Stimulated activated CD8-positive, alpha-beta memory T cell treated with anti-CD3 and anti-CD28 coated beads, Interleukin-7, amount 100 ng/mL, for 4 hours (primary cell): ENCODE measurements at regions not wholly inside any gene's neighbourhood (a gene's known extent, or its start where the extent isn't known, plus 50 kb on each side); places are given as distances from the start of the nearest gene placed in this dataset.
"Not testable (repeated sequence)": the region's sequence is repeated elsewhere in the genome, so short reads cannot be mapped to it uniquely, and the experiment has no call there.

ENCODE experiments used
- DNase-seq, 2 donors: peaks; one replicate each; pipeline ENCODE4 v3.0.0-alpha.2; 2020; ENCODE audit warnings: low read depth in 2 of 2

DNA sequence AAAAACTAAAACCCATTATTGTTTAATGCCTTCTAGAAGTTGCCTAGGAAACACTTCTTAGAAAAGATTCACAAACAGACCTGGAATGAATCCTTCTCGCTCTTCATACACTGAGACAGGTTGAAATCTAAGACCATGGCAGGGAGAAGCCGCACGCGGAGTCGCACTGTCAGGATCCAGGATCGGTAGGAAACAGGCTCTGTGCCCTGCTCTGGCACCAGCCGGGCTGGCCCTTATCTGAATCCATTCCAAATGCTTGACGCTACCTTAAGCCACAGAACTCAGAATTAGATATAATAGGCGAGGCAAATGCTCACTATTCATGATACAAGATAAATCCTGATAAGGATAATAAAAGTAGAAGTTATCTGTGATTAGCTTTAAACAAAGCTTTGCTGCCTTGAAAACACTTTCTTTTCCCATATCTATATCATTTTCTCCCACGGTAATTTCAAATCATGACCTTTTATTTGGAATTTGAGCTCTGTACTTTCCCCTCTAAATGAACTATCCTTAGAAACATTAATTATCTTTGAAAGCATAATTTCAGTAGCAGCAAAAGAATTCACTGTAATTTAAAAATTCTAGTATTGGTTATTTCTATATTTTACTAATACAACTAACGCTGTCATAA, 385.6 kb downstream of the IRS2 start:
- DNase-seq = no peak

DNA sequence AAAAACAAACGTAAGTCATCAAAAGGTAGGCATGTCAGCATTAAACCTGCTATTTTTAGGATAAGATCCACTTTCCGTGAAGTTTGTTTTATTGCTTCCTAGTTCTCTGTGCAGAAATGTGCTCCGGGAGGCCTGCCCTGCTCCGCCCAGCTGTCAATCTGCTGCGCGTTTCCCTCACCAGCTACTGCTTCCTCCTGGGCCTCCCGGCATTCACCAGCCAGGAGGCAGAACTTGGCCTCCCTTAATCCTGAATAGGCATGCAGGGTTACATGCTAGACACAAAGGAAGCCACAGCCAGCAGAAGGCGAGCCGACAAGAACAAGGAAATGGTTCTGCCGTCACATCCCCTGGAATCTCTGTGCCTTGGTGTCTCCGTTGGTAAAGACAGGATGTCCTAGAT, 386.2 kb downstream of the IRS2 start:
- no peak for DNase-seq

- DNase-seq = not testable (repeated sequence)
Observed at GRCh38 chr13:109398071-109398470, 388.3 kb downstream of the IRS2 start.

DNA sequence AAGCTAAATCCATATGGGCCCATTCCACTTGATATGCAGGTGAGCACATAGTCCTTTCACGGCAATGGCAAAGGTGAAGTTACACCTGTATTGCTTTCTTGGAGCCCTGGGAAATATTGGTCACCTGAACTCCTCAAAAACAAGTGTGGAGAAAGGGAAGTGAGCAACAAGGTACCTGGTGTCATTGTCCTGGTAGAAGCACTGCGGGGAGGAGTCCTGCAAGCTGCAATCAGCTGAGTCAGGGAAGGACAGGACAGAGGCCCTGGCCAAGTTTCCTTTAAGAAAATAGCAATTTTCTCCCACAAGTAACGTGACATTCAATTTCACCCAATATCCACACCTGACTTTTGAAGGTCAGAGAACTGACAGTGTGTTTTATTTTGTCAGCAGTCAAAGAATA, 389.1 kb downstream of the IRS2 start:
- no peak for DNase-seq

DNA sequence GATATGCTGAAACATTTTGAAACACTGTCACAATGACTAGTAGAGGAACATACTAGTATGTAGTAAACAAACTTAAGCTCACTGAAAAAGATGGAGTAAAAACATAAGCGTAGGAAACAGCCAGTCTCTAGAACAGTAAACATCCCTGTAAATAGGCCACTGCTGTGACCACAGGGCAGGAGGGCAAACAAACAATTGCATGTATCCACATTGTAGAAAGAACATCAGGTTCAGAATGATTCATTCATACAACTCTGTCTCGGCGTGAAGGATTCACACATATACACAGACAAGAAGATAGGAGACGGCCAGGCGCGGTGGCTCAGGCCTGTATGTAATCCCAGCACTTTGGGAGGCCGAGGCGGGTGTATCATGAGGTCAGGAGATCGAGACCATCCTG, 390.1 kb downstream of the IRS2 start:
- no peak for DNase-seq

GRCh38 chr13:109395014-109395413, 391.4 kb downstream of the IRS2 start:
- DNase-seq = no peak

GRCh38 chr13:109394311-109394988, 391.9 kb downstream of the IRS2 start:
- DNase-seq = no peak

DNA sequence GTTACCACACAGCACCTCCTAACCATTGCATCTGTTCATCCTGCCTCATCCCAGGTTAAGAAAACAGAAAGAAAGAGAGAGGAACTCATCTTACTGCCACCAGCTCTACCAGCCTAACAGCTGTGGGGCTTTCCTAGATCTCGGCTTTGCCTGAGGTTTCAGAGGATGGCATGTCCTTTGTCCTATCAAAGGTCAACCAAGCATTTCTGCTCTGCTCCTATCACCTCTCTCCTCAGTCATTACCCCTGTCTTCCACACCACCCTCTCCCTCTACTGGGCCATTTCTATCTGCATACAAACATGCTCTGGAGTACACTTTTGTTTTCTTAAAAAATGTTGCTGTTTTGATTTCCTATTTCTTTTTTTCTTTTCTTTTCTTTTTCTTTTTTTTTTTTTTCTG, 393.3 kb downstream of the IRS2 start:
- DNase-seq = no peak

DNA sequence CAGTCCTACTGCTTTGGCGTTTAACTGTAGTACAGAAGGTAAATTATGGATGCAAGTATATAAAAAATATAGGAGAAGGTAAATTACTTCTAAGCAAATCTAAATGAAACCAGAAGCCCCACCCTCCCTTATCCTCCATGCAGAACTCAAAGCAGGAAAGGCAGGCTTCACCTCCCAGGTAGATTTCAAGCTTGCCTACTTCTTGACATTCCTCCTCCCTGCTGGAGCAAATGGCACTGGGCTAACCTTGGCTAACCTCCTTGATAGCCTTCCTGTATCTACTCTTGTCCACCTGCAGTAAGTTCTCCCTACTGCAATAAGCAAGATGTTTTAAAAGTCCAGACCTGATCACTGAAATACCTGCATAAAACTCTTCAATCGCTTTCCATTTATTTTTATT, 396.0 kb downstream of the IRS2 start:
- no peak for DNase-seq

DNA sequence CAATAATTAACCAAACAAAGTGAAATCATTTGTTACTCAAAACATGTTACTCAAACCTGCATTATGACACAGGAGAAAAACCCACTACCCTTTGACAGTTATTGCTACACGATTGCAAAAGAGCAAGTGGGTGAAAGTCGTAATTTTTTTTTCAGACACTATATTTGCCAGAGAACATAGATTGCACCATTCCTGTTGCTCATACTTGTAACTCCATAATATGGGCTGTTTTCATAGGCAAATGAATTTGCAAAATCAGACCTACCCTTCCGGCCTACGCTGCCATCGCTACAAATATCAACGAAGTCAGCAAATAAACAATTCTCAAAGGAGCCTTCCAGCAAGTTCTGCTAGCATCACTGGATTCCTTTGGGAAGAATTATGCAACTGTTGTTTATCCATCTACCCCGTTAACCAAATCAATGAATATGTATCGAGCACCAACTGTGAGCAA, 396.5 kb downstream of the IRS2 start:
- no peak for DNase-seq

GRCh38 chr13:109389456-109389855, 396.9 kb downstream of the IRS2 start:
- no peak for DNase-seq

DNA sequence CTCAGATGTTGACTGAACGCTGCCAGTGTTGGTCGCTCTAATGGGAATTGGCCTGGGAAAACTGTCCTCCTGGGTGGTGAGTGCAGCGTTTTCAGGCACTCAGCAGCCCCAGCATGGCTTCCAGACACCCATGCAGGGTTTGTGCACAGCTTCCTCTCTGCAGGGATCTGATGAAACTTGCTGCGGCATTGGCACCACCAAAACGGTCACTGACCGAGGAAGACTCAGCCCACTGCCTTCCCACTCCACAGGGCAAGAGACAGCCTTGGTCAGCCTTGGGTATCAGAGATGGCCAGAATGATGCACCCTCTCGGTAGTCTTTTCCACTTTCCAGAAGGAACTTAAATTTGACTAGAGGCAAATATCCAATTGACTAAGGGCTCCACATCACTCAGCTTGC, 398.9 kb downstream of the IRS2 start:
- no peak for DNase-seq

GRCh38 chr13:109385242-109385560, 401.2 kb downstream of the IRS2 start:
- DNase-seq = no peak

DNA sequence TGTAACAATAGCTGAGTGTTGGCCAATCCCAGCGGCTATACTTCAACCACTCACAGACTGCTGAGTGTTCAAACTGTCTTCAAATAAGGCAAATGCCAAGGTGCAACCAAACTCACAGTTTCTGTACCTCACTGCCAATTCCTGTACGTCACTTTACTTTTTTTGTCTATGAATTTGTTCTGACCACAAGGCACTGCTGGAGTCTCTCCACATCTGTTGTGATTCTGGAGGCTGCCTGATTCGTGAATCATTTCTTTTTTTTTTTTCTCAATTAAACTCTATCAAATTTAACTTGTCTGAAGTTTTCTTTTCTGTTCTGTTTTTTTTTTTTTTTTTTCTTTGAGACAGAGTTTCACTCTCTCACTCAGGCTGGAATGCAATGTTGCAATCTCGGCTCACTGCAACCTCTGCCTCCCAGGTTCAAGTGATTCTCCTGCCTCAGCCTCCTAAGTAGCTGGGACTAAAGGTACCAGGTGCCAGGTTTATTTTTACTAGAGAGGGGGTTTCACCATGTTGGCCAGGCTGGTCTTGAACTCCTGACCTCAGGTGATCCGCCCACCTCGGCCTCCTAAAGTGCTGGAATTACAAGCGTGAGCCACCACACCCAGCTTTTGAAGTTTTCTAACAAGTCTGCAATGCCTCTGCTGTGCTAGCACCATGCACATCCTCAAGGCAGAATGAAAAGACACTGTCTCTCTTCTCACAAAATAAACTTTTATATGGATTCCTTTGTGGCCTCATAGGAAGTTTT, 401.7 kb downstream of the IRS2 start:
- no peak for DNase-seq

- no peak for DNase-seq
Observed at GRCh38 chr13:109383683-109384082, 402.7 kb downstream of the IRS2 start.

DNA sequence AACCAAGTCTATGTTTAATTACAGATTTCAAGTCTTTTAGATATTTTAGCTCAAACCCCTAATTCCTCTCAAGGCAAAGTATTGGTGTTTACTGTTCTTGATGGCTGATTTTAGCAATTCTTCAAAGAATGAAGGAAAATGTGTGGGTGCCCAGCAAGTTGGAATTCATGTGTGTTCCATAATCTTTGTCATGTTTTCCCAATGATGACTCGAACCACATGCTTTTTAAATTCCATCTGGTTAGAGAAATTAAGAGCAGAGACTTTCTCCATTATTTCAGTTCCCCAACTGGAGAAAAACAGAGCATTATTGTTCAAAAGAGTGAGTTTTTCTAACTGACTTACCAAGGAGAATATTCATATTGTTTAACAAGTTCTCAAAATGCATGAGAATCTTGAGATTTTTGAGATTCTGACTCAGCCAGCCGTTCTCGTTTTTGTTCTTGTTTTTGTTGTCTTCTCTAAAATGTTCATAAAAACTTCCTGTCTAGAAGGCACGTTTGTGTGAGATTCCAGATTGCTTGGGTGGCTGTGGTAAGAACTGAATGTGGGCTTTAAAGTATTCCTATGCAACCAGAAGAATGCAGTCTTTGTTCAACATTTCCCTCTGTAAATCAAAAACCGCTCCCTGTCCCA, 404.7 kb downstream of the IRS2 start:
- no peak for DNase-seq

GRCh38 chr13:109380457-109380856, 405.9 kb downstream of the IRS2 start:
- DNase-seq = no peak

GRCh38 chr13:109379930-109380329, 406.5 kb downstream of the IRS2 start:
- DNase-seq = no peak

DNA sequence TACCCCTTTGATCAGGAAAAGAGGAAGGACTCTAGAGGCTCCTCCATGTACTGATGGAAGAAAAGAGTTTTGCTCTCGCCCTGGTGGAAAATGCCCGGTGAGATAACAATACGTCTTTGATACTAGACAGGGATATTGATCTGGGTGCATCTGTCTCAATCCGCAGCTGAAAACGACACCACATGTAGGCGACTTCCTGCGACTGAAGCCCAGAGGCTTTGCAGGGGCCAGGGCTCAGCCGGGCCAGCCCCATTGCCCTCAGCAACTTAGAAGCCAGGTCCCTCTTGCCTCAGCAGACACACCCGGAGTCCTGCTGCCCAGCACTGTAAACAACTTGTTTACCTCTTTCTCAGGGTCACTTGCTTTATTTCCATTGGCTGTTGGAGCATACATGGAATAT, 409.4 kb downstream of the IRS2 start:
- no peak for DNase-seq

GRCh38 chr13:109374609-109375200, 411.7 kb downstream of the IRS2 start:
- no peak for DNase-seq

DNA sequence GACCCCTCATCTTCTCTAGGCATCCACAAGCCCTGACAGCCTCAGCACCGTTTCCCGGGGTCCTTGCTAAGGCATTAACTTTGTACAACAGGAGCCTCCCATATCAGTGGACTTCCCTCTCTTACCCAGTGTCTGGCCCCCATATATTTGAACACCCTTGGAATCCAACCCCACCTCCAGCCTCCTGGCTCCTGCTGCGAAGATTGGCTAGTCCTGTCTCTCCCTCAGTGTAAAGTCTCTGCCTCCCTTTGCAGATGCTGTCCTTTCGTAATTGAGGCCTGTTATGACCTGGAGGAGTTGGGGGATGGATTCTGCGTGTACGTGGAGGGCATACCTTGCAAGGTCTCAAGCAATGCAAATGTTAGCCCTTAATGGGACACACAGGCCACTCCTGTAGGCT, 413.7 kb downstream of the IRS2 start:
- DNase-seq = no peak

DNA sequence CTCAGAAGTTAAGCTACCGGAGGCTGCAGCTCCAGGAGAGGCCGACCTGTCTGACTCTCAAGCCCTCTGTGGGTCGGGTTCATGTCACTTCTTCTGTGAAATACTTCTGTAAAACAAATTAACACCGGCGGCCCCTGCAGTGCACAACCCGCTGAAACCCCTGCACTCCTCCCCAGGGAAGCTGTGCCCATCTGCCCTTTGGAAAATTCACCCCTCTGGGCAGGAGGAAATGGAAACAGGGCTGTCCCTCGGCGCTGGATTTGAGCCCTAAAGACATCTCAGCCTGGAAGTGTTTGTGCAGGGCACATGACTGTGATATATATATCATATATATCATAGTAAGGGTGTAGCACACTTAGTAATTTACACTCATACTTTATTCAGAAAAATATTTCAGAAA, 415.3 kb downstream of the IRS2 start:
- DNase-seq = no peak
